Hematopoietic multipotent progenitor cell (in vitro differentiated cells): ENCODE measurements at regions not wholly inside any gene's neighbourhood (a gene's known extent, or its start where the extent isn't known, plus 50 kb on each side); places are given as distances from the start of the nearest gene placed in this dataset.

ENCODE experiments used
- DNase-seq, 3 donors: peaks; one replicate each; pipeline ENCODE4 v3.0.0-alpha.2; 2011 to 2015; ENCODE audit warnings: low read depth in 2 of 3, low spot score in 2 of 3

DNA sequence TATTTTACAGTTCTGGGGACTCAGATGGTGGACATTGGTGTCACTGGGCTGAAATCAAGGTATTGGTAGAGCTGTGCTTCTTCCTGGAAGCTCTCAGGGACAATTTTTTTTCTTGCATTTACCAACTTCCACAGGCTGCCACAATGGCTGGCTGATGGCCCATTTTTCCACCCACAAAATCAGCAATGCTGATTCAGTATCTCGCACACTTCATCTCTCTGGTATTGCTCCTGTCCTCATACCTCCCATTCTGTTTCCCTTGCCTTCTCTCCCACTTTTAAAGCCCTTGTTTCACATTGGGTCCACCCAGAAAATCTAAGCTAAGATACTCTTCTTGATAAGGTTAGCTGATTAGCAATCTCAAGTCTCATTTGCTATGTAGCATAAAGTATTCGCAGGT lies 530.9 kb upstream of the POM121L12 start:
- DNase-seq = no peak

DNA sequence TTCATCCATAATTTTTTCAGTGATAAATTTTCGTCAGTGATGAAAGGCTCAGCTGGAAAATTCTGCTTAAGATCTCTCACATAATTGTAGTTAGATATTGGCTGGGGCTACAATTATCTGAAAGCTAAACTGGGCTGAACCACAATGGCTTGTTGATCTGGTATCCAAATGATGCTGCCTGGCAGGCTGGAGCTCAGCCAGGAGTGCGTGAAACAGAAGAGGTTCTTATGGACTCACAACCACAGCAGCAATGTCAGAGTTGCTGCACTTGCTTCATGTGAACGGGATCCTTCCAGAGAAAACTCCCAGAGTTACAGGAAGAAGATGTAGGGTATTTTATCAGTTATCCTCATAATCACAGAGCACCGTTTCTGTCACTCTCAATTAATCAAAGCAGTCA lies 533.2 kb upstream of the POM121L12 start:
- DNase-seq = no peak

DNA sequence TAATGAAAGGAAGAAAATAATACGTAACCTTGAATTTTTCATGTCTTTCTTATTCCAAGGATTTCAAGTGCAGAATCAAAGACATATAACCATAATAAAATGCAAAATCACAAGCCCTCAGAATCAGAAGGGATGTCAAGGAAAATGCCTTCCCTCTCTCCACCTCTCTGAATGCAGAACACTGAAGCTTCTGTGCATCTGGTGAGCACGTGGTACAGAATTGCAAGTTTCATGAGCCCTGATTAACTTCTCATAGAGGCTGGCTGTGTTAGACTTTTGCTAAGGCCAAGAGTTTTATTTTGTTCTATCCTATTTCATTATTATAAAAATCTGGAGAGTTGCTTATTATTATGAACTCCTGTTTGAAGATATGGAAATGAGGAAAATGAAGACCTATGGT lies 533.7 kb upstream of the POM121L12 start:
- no peak for DNase-seq

DNA sequence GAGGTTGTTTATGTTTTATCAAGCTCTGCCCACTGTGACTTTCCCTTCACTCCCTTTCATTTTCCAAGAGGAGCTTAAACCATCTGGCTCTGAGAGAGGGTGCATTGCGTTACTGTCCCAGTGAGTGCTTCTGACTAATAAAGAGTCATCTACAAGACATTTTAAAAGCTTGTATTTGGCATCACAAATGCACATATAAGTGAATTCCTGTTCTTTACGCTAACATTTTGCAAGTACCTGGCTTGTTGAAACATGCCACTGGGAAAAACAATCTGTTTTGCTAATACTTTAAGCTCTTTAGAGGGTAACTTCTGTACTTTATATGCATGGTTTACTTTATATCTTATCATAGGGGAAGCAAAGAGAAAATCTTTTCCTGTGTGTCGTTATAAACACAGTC lies 534.6 kb upstream of the POM121L12 start:
- peak in 1 of 3 donors; percentile 27 for DNase-seq

DNA sequence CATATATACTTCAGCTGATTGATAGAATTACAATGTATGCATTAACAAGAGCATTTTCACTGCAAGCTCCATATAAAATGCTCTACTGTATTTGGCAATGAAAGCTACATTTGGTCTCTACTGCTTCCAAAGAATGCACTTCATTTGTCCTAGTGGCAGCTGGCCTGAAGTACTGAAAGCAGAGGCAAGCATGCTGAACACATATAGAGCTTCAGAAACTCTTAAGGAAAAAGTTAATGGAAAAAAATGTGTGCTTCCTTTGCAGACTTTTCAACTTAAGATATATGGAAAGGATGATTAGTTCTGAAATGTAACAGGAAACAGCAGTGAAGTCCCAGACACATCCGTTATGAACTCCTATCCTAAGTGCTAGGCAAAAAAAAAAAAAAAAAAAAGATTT lies 537.1 kb upstream of the POM121L12 start:
- peak in 1 of 3 donors; percentile 48 for DNase-seq

DNA sequence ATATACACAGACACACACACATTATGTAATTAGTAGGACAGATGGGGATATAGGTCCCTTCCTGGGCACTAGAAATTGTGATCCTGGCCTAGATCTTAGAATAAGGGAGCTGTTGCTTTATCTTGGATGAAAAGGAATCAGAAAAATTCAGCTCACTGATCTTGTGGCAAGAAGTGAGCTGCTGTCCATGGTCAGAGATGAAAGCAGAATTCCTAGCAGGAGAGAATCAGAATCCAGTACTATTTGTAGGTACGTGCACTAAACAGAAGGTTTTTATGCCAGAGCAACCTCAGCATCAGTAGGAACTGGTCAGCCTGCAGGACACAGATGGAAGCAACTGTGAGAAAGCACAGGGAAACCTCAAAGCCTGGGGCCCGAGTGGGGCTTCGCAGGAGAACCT lies 549.2 kb upstream of the POM121L12 start:
- DNase-seq = no peak

DNA sequence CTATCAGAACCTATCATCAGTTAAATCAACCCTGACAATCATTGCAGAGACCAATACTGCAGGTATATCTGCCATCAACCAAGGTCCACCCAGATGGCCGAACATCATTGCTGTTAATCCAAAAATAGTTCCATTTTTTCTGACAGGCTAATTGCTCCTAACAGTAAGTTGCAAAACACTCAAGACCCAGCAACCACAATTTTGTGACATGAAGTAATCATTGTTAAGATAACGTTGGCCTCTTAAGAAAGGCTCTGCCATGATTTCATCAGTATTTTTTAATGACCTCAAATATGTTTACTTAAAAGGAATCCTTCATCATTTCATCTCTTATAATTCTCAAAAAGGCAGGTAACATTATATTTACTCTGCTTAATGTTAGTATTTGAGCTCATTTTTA lies 553.4 kb upstream of the POM121L12 start:
- no peak for DNase-seq

DNA sequence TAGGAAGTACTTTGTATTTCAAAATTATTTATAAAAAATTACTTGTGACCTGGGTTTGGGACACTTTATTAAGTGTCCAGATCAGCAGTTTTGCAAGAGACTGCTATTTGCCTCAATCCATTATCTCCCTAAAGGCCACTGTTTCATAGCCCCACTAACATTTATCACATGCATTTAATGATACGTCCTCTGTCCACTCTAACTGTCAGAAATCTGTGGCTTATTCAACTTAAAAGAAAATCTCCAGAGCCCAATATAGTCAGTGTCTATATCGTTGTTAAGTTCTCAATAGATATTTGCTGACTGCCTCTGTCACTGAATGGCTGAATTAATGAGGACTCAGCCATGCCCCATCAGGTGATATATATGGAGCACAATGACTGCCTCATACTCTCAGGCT lies 553.9 kb upstream of the POM121L12 start:
- no peak for DNase-seq

DNA sequence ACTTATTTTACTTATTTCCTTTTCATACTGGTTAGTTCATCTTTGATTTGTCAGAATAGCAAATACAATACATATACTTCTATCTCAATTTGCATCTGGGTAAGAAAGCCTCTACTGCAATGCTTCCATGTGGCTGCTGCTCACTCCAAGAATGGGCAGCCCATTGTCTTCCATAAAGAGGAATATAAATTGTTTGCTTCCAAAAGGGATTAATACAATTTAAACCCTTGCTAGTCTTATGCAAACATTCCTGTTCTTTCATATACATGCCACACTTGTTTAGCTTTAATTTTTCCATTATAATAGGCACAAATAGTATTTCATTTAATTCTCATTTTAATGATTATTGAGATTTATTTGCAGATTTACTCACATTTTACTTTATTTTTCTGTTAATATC lies 555.4 kb upstream of the POM121L12 start:
- DNase-seq = no peak

DNA sequence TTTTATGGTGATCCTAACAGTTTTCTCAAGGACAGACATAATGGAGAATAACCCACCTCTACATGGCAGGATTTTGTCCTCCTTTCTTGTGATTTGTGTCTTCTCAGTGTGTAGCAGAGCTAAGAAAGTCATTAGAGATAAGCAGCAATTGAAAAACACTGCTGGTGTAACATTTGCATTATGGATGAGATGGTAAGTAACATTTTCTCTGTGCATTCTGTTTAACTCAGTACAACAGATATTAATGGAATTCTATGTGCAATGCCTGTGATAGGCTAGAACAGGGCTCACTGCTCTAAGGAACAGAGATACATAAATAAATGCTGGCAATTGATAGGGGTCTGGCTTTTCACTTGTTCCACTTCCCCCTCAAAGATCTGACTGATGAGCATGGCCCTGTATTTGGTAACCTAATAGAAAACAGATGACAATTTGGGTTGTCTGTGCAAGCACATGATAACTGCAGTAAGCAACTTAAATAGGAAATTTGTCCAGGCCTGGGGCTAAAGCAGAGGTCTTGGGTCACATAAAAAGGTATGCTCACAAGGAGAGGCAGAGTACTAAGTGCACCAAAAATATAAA lies 560.3 kb upstream of the POM121L12 start:
- no peak for DNase-seq

DNA sequence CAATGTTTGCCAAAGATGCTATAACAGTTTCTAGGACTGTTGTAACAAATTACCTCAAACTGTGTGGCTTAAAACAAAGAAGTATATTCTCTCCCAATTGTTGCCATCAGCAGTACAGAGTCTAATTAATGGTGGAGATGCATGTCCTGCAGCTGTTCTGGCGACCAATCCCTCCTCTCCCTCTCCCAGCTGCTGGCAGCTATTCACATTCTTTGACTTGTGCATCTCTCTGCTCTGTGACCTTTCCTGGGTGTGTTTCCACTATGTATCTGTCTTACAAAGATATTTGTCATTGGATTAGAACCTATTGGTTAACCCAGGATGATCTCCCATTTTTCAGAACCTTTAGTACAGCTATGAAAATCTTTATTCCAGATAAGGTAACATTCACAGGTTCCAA lies 561.7 kb upstream of the POM121L12 start:
- no peak for DNase-seq

DNA sequence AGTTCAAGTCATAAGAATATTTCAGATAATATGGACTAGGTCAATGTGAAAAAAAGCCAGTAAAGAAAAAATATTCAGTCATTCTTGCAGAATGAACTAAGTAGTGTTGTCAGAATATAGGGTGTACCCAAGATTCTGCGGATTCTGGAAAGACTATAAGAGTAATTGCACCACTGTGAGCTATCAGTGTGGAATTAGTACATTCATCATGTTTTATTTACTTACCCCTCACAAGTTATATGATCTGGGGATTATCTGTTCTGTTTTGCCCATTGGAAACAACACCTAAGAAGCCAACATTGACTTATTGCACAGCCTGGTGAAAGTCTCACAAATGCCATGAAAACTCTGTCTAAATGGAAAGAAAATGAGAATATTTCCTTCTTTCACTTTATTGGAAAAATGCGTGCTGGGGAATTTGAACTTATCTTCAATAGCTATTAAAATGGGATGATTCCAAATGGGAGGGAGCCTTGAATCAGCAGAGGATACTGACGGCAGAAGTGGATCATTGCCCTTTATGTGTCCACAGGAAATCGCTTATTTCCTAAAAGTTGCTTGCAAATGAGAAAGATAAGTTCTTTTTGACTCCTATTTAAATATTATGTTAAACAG lies 563.3 kb upstream of the POM121L12 start:
- DNase-seq = no peak

DNA sequence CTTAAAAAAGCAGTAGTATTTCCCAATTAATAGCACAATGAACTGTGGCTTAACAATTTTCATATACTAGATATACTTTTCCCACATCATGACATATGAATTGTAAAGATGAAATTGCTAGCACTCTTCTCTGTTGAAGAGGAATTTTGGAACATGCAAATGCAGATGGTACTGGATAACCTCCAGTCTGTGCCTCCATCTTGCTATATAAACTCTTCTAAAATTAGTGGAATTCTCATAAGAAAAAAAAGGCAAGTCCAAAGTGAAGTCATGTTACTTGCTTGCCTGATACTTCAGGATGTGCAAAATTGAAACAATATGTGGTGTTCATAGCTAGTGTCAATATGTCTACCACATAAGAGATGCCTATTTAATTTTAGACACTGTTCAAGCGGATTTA lies 570.2 kb upstream of the POM121L12 start:
- no peak for DNase-seq

DNA sequence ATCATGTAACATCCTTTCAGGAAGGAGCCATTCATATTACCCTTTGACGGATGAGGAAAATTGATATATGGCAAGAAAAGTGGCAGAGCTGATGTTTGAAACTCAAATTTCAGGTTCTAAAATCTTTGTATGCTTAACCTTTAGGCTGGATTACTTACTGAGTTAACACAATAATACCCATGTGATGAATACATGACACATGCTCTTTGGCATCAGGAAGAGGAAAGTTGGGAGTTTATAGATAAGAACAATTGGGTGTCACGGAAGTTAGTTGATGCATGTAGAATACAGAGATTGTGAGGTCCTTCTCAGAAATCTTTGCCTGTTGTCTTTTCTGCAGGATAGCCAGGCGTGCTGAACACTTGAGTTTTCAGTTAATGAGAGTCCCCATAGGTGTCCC lies 572.1 kb upstream of the POM121L12 start:
- DNase-seq = no peak

DNA sequence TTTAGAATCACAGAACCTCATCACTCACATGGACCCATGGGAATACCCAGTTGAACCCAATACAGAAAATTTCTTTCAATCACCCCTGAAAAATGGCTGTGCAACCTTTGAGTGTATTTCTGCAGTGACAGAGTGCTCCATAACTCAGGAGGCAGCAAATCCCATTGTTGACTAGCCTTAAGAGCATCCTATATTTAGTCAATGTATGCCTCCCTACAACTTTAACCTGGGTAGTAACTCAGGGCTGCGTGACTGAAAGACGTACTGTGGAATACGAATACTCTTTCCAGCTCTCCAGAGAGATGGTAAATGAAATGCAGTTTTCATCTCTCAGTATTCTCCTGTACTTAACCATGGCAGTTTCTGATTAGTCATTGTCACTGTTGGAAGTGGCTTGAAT lies 573.0 kb upstream of the POM121L12 start:
- DNase-seq = no peak

DNA sequence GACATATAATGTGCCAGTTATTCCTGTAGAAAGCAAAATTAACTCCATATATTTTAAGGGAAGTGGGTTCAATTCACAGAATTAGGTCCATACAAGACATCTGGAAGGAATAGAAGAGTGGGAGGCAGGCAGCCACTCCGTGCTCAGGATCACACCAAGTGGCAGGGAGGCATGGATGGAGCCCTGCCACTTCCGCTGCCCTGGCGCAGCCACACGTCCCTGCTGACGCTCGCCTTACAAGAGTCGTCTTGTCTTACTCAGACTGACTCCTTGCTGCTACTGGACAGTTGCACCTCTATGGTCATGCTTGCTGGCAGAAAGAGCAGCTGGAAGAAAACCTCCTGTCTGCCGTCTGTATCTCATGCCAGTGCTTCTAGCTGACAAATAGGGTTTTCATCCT lies 579.9 kb upstream of the POM121L12 start:
- no peak for DNase-seq

DNA sequence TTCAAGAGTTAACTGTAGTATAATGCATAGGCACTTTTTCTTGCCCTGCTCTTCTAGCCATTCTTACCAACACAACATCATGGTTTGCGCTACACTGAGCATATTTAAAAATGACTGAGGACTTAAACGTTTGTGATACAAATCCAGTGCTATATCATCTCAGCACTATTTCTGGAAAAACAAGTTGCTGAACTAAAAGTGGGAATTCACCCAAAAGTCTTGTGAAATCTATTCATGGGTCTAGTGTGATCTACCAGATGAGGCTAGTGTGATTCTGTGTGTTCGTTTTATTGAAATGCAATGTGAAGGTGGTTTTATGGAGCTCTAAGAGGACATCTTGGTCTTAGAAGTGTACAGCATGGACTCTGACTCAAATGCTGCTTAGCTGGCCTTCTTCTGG lies 584.6 kb upstream of the POM121L12 start:
- no peak for DNase-seq

DNA sequence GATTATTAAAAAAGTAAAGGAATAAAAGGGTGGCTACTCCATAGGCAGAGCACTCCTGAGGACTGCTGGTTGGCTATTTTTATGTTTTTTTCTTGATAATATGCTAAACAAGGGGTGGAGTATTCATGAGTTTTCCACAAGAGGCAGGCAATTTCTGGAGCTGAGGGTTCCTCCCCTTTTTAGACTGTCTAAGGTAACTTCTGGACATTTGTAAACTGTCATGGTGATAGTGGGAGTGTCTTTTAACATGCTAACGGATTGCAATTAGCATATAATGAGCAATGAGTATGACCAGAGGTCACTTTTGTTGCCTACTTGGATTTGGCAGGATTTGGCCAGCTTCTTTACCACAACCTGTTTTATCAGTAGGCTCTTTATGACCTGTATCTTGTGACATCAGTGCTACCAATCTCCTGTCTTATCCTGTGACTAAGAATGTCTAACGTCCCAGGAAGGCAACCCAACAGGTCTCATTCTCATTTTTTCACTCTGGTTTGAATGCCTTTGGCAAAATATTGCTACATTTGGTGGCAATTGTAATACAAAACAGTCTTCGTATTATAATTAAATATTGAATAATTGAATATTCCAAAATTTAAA lies 587.8 kb upstream of the POM121L12 start:
- DNase-seq = no peak

DNA sequence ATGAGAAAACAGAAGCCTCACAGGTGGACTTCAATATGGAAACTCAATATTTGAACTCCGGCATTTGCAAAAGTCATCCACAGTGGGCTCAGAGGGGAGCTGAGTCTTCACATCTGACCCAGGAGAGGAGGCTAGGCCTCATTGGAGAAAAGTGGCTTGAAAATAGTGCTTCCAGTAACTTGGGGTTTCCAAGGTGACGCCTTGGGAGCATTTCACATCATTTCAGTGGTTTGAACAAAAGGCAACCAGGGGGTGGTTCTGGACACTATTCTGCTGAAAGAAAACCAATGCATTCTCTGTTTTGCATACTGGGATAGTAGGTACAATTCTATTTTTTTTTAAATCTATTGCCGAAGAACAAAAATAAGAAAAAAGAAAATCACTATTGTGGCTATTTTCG lies 599.2 kb upstream of the POM121L12 start:
- DNase-seq = no peak

DNA sequence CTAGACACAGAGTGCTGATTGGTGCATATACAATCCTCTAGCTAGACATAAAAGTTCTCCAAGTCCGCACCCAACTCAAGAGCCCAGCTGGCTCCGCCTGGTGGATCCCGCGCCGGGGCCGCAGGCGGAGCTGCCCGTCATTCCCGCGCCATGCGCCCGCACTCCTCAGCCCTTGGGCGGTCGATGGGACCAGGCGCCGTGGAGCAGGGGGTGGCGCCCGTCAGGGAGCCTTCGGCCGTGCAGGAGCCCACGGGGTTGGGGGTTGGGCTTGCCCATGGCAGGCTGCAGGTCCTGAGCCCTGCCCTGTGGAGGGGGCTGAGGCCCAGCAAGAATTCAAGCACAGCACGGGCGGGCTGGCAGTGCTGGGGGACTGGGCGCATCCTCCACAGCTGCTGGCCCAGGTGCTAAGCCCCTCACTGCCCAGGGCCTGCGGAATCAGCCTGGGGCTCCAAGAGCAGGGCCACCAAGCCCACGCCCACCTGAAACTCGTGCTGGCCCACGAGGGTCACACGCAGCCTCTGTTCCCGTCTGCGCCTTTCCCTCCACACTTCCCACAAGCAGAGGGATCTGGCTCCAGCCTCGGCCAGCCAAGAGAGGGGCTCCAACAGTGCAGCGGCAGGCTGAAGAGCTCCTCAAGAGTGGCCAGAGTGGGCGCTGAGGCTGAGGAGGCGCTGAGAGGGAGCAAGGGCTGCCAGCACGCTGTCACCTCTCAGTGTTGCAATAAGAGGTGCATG lies 604.2 kb upstream of the POM121L12 start:
- DNase-seq = no peak

DNA sequence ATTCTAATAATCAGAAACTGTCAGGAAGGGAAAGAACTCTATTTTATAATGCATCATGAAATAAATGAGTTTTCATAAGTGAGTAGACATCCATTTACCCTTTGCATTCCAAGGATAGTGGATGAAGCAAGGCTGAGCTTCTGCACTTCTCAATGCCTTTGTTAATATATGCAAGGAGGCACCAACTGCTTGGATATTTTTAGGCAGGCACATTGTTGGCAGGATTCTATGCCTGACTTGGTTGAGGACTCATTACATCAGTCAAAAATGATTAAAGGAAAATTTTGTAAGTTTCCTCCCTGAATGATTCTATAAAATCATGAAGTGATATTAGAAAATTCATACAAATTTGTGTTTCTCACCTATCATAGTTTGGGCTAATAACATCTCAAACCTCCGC lies 612.2 kb upstream of the POM121L12 start:
- no peak for DNase-seq

DNA sequence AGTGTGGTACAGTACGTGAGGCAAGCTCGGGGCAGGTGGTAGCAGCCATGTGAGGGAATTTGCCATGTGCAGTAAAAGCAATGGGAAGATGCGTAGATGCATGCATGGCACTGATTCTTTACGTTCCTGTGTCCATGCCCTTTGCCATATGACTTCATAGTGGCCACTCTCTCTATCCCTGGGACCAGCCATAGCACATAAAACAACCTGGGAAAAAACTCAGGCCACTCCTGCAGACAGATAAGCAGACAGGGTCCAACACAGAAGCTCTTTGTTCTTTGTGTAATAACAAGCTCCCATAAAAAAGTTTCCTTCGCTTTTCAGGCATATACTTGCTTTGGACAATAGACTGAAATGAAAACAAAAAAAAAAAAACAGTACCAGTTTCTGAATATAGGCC lies 622.4 kb upstream of the POM121L12 start:
- no peak for DNase-seq
